ENCODE measurements at regions not wholly inside any gene's neighbourhood (a gene's known extent, or its start where the extent isn't known, plus 50 kb on each side); places are given as distances from the start of the nearest gene placed in this dataset.
A peak's percentile ranks its signal among the peaks of the same experiment; 100 is the strongest.
"Not testable (repeated sequence)": the region's sequence is repeated elsewhere in the genome, so short reads cannot be mapped to it uniquely, and the experiment has no call there.

GRCh38 chrX:90337161-90337560 is 415.5 kb downstream of the TGIF2LX start:
- peak; percentile 4 for DNase-seq

GRCh38 chrX:90369632-90370031 is 447.9 kb downstream of the TGIF2LX start:
- not testable (repeated sequence) for DNase-seq

GRCh38 chrX:90398020-90398419 is 476.3 kb downstream of the TGIF2LX start:
- not testable (repeated sequence) for DNase-seq

- DNase-seq = not testable (repeated sequence)
Measured at GRCh38 chrX:90402169-90402568, 480.5 kb downstream of the TGIF2LX start.

- DNase-seq = not testable (repeated sequence)
Measured at GRCh38 chrX:90403859-90404258, 482.2 kb downstream of the TGIF2LX start.

GRCh38 chrX:90404846-90405436 is 483.2 kb downstream of the TGIF2LX start:
- peak; percentile 51 for DNase-seq

- not testable (repeated sequence) for DNase-seq
Measured at GRCh38 chrX:90453770-90454338, 532.1 kb downstream of the TGIF2LX start.

- not testable (repeated sequence) for DNase-seq
Measured at GRCh38 chrX:90458071-90458899, 536.6 kb downstream of the TGIF2LX start.

- DNase-seq = not testable (repeated sequence)
Measured at GRCh38 chrX:90474445-90474844, 552.7 kb downstream of the TGIF2LX start.

GRCh38 chrX:90485406-90485805 is 563.7 kb downstream of the TGIF2LX start:
- DNase-seq = not testable (repeated sequence)

- not testable (repeated sequence) for DNase-seq
Measured at GRCh38 chrX:90521284-90521683, 599.6 kb downstream of the TGIF2LX start.

GRCh38 chrX:90524383-90524968 is 602.8 kb downstream of the TGIF2LX start:
- DNase-seq = peak; percentile 0
